SK-N-DZ (cell line): ENCODE measurements at regions not wholly inside any gene's neighbourhood (a gene's known extent, or its start where the extent isn't known, plus 50 kb on each side); places are given as distances from the start of the nearest gene placed in this dataset.
"Not testable (repeated sequence)": the region's sequence is repeated elsewhere in the genome, so short reads cannot be mapped to it uniquely, and the experiment has no call there.

Source experiments
- DNase-seq: peaks from one replicate; pipeline ENCODE4 v3.0.0-alpha.2; 2015; ENCODE audit warnings: low spot score

GRCh38 chr22:19599626-19600243 lies 75.5 kb upstream of the CLDN5 start:
- DNase-seq, result no peak

GRCh38 chr22:19603346-19603745 lies 79.1 kb upstream of the CLDN5 start:
- not testable (repeated sequence) for DNase-seq

DNA sequence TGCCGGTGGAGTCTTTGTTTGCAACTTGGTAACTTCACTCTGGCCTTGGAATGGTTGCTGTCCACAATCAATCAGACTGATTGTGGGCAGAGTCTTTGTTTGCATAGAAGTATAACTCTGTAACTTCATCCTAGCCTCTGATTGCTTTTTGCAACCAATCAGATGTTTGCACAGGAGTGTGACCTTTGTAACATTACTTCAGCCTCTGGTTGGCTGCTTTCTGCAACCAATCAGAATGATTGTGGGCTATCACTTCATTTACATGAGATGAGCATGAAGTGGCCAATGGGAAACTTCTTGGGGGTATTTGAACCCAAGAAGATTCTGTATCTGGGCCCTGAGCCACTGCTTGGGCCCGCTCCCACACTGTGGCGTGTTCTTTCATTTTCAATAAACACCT lies 79.6 kb upstream of the CLDN5 start:
- DNase-seq, result no peak

GRCh38 chr22:19604711-19605268 lies 80.6 kb upstream of the CLDN5 start:
- DNase-seq, result no peak

- DNase-seq, result no peak
These were observed 81.5 kb upstream of the CLDN5 start for GRCh38 chr22:19605508-19606331.

DNA sequence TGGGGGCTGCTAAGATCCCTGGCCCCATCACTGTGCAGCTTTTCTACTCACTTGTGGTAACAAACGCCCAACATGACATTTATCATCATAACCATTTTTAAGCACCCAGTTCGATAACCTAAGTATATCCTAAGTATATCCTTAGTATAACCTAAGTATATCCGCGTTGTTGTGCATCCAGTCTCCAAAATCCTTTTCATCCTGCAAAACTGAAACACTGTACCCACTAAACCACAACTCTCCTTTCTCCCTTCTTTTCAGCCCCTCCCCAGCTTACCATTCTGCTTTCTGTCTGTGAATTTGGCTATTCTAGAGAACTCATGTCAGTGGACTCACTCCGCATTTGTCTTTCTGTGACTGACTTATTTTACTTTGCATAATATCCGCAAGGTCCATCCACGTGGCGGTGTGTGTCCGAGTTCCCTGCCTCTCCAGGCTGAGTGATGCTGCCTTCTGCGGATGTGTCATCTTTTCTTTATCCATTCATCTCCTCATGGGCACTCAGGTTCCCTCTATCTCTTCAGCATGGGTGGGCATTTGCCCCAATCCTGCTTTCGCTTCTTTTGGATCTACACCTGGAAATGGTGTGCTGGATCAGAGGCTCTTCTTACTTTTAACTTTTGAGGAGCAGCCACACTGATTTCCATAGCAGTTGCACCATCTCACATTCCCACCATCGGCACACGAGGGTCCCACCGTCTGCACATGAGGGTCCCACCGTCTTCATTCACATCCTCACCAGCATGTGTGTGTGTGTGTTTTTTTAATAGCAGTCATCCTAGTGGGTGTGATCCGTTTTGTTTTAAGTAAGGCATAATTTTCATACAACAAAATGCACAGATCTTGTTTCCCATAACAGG lies 82.4 kb upstream of the CLDN5 start:
- no peak for DNase-seq

DNA sequence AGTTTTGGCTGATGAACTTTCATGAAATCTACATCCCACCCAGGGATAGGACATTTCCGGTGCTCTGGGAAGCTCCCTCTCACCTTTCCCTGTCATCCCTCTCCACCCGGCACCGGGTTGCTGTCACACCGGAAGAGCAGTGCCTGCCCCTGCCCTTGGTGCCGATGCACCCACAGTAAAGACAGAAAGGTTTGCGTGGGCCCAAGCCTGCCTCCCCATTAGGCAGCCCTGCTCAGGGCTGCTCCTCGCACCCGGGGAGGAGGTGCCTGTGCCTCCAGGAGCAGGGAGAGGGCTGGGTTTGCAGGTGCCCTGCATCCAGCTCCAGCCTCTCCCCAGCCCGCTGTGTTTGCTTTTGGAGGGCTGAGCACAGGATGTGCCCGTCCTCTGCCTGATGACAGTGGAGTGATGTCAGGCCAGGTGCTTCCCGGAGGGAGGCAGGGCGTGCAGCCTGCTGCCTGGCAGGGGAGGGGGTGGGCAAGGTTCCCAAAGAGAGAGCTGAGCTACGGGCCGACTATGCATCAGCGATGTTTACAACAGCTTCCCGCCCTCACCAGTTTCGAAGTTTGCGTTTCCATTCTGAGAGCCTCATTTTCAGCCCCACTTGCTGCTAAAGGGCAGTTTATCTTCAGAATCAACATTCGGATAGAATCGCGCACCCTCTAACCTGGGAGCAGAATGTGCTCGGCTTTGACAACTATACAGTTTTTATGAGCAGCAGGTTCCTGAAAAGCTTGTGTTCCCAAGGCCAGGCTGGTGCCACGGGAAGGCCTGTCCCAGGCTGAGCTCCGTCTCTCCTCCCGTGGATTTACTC lies 83.2 kb upstream of the CLDN5 start:
- DNase-seq, result no peak

- DNase-seq, result no peak
These were observed 83.9 kb upstream of the CLDN5 start for GRCh38 chr22:19608003-19608690.

- not testable (repeated sequence) for DNase-seq
These were observed 85.5 kb upstream of the CLDN5 start for GRCh38 chr22:19609753-19610152.

DNA sequence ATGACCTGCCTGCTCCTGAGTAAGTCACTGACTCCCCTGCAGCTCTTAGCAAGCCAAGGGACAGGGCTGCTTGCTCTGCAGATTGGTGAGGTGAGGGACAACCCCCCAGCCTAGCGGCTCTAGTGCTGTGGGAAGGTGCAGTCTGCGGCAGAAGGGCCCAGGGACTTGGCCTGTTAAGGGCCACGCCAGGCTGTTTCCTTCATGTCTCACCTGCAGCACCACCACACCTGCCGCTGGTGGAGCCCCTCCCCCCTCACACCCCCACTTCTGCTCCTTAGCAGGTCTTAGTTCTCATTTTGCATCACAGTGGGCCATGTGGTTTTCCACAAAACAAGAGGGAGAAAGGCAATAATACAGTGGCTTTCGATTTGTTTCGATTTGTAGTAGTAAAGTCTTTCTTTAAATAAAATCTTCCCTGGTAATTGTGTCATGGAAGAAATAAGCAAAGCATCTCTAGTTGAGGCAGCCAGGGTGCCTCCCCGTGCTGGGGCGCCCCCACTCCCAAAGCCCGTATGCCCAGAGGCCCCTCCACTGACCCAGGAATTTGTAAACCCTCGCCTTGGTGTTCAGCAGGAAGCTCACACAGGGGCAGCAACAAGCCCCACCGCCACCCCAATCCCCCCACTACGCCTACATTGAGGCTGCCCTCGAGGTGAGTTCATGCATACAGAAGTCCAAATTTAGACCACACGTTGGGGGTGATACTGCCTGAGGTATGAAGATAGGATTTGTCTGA lies 86.5 kb upstream of the CLDN5 start:
- DNase-seq, result no peak

DNA sequence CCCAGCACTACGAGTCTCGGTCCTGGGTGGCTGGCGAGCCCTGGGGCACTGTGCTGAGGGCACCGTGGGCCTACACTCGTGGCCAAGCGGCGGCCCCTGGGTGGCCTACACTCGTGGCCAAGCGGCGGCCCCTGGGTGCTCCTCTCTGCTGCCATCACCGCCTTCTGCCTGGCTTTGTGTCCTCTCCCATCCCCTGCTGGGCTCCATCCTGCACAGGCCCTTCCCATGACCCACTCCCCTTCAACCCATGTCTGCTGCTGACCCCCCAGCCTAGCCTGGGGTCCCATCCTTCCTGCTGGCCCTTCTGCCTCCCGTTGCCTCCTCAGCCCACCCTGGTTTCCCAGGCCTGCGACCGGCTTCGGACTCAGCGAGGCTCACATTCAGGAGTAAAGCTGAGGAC lies 87.4 kb upstream of the CLDN5 start:
- DNase-seq, result no peak

- DNase-seq, result no peak
These were observed 88.8 kb upstream of the CLDN5 start for GRCh38 chr22:19612866-19613572.

- DNase-seq, result no peak
These were observed 90.3 kb upstream of the CLDN5 start for GRCh38 chr22:19614536-19614863.

DNA sequence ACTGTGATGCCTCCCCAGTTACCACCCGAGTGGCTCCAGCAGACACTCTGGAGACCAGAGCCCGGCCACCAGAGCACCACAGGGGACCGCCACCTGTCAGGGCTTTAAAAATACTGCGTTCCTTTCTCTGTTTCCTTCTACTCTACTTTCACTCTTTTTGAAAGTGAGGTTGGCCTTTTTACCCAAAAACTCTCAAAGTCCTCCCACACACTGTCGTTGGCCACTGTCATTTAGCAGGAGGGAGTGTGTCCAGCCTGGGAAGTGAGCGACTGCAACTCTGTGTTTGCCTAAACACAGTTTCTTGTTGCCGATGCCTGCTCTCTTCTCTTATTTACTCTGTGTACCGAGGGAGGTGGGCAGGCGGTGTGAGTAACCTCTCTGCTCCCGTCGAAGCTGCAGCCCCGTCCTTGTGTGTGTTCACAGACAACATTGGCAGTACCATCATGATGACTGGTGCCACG lies 90.8 kb upstream of the CLDN5 start:
- no peak for DNase-seq

DNA sequence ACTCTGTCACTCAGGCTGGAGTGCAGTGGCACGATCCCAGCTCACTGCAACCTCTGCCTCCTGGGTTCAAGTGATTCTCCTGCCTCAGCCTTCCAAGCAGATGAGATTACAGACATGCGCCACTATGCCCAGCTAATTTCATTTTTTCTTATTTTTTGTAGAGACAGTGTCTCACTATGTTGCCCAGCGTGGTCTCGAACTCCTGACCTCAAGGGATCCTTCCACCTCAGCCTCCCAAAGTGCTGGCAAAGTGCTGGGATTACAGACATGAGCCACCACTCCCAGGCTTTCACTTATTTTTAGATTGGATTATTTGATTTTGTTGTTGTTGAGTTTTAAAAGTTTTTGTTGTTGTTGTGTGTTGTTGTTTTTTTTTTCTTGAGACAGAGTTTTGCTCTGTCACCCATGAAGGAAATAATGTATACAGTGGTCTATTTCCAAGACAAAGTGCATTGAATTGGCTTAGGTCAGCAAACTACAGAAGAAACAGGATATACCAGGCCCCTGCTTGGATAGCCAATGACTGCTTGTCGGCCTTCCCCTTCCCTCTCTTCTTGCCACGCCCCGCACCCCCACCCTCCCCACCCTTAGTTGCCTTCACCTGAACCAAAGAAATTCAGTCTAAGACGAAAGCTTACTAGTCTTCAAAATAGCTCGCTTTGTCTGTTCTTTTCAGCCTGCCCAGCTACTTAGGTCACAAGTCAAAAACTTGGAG lies 91.8 kb upstream of the CLDN5 start:
- no peak for DNase-seq

GRCh38 chr22:19619144-19620009 lies 94.9 kb upstream of the SEPTIN5 start:
- no peak for DNase-seq

DNA sequence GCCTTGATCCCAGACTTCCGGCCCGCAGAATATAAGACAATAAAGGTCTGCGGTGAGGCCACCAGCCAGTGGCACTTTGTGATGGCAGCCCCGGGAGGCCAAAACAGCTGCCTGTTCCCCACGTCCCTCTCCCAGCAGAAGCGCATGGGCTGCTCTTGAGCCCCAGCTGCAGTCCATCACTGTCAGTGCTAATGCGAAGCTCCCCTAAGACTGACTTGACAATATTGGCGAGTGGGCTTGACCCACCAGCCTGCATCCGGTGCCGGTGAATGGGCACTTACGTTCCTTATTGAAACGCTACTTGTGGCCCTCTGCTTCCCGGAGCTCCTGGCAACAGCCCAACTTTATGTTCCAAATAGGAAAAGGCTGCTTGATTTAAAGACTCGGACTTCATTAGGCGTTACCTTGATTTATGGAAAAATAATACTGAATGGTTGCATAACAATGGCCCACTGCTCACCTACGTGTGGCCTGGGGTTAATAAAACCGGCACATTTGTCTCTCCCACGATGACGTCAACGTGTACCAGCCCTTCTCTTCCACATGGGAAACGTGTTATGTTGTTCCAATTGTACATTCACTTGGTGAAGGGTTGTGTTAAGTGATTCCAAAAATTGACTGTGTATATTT lies 93.4 kb upstream of the SEPTIN5 start:
- no peak for DNase-seq
